ENCODE measurements at regions not wholly inside any gene's neighbourhood (a gene's known extent, or its start where the extent isn't known, plus 50 kb on each side); places are given as distances from the start of the nearest gene placed in this dataset.
A peak's percentile ranks its signal among the peaks of the same experiment; 100 is the strongest.
"Not testable (repeated sequence)": the region's sequence is repeated elsewhere in the genome, so short reads cannot be mapped to it uniquely, and the experiment has no call there.

DNA sequence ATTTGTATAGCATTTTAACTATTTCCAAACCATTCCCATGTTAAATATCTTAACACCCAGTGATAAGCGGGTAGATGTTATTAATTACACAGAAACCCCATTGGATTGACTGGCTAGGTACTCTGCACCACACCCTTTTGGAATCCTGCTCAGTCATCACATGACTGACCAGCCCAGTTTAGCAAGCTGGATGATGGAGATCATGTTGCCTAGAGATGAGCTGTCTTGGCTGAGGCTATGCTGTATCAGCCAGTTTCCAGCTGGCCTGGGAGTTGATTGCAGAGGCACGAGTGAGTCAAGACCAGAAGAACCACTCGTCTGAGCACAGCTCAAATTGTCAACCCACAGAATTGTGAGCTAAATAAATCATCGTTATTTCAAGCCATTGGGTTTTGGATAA, 124.6 kb downstream of the ZNF621 start:
- DNase-seq = no peak

- no peak for DNase-seq
Measured at GRCh38 chr3:40652072-40652471, 127.3 kb downstream of the ZNF621 start.

- DNase-seq = no peak
Measured at GRCh38 chr3:40653001-40653400, 128.2 kb downstream of the ZNF621 start.

GRCh38 chr3:40653878-40654277, 129.1 kb downstream of the ZNF621 start:
- DNase-seq = no peak

- no peak for DNase-seq
Measured at GRCh38 chr3:40655551-40655950, 130.8 kb downstream of the ZNF621 start.

DNA sequence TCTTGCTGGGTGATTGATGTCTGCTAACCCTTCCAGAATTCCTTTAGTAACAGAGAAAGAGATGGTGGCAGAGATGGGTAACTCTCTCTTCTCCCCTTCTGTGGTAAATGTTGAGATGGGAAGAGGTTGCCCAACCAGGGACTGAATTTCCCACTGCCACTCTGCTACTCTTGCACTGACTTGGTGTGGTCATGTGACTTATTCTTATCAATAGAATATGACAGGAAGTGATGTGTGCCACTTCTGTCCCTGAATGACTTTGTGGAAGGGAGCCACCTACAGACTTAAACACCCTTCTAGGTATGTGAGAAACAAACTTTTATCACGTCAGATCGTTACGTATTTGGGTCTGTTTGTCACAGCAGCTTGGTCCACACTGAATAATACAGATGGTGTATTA, 132.9 kb downstream of the ZNF621 start:
- no peak for DNase-seq

DNA sequence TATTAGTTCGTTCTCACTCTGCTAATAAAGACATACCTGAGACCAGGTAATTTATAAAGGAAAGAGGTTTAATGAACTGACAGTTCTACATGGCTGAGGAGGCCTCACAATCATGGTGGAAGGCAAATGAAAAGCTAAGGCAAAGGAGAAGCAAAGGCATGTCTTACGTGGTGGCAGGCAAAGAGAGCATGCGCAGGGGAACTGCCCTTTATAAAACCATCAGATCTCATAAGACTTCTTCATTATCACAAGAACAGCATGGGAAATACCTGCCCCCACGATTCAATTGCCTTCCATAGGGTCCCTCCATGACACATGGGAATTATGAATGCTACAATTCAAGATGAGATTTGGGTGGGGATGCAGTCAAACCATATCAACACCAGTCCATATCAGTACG, 133.5 kb downstream of the ZNF621 start:
- no peak for DNase-seq

DNA sequence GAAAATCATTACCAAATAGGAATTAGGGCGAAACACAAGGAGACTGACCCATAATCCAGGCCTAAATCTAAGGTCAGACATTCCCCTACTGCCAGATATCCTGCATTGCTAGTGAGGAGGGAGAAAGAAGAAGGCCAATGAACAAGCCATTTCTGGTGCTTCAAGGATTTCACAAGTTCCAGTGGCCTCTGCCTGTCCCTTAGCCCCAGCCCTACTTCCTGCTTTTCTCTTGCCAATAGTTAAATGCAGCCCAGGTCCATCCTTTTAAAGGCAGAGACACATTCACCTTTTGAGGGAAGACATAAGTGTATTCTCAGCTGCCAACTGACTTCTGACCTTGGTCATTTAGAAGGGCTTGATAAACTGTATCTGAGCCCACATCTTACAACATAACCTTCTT, 135.8 kb downstream of the ZNF621 start:
- DNase-seq = peak; percentile 43

- DNase-seq = peak; percentile 35
Measured at GRCh38 chr3:40661284-40661683, 136.5 kb downstream of the ZNF621 start.

- no peak for DNase-seq
Measured at GRCh38 chr3:40663280-40663679, 138.5 kb downstream of the ZNF621 start.

DNA sequence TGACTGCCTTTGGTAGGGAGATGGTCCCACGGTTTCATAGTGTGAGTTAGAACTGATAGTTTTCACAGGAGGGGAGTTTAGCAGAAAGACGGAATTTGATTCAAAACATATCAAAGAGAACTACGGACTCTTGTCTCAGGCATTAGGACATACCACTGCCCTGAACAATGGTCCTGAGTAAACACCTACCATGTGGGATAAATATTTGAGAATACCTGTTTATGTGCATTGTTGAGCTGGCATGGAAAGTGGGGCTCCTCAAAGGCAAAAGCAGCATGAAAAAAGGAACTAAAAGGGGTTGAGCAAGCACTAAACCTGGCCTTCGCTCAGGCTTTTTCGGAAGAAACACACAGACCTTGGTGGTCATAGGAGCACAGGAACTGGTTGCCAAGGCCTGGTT, 144.4 kb downstream of the ZNF621 start:
- no peak for DNase-seq

DNA sequence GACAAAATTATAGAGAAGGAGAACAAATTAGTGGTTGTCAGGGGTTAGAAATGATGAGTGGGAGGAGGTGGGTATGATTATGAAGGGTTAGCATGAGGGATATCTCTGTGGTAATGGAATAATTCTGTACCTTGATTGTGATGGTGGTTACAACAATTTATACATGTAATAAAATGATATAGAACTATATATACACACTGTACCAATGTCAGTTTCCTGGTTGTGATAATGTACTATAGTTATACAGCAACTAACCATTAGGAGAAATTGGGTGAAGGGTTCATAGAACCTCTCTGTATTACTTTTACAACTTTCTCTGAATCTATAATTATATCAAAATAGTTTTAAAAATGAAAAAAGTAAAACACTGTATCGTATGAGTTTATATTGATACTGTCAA, 148.1 kb downstream of the ZNF621 start:
- no peak for DNase-seq

DNA sequence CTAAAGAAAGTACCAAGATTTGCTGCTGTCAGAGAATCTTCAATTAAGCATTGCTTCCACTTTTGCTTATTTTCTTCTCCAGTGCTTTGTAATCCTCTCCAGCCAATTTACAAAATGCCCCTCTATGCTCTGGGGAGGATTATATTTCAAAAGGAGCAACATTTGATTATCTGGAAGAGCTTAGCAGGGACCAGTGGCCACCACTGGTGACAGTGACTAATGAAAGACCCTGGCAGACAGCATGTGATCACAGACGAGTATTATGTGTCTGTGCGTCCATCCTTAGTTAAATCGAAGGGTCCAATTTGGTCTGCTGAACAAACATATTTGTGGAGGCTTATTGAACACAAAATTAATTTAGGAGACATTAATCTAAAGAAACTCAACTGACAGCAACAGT, 152.6 kb downstream of the ZNF621 start:
- DNase-seq = no peak

DNA sequence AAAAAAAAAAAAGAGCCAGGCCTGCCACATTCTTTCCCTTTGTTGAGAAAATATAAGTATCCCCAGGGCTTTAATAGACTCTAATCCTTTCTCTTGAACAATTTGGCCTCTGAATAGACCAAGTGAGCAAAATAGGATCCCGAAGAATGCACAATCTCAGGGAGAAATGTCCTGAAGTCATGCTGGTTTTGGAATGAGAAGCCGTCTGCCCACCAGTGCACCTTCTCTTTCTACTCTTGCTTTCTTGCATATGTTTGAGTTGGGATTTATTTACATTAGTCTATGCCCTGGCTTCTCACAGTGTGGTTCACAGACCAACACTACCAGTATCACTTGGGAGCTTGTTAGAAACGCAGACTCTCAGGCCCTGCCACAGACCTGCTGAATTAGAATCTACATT, 153.0 kb downstream of the ZNF621 start:
- no peak for DNase-seq

- peak; percentile 13 for DNase-seq
Measured at GRCh38 chr3:40679290-40679689, 154.5 kb downstream of the ZNF621 start.

- DNase-seq = peak; percentile 34
Measured at GRCh38 chr3:40680685-40681657, 156.2 kb downstream of the ZNF621 start.

GRCh38 chr3:40681658-40682055, 156.9 kb downstream of the ZNF621 start:
- DNase-seq = peak; percentile 70

GRCh38 chr3:40689837-40690236, 165.1 kb downstream of the ZNF621 start:
- no peak for DNase-seq

GRCh38 chr3:40690749-40691451, 166.1 kb downstream of the ZNF621 start:
- DNase-seq = peak; percentile 52

- DNase-seq = peak; percentile 13
Measured at GRCh38 chr3:40691452-40691861, 166.7 kb downstream of the ZNF621 start.

DNA sequence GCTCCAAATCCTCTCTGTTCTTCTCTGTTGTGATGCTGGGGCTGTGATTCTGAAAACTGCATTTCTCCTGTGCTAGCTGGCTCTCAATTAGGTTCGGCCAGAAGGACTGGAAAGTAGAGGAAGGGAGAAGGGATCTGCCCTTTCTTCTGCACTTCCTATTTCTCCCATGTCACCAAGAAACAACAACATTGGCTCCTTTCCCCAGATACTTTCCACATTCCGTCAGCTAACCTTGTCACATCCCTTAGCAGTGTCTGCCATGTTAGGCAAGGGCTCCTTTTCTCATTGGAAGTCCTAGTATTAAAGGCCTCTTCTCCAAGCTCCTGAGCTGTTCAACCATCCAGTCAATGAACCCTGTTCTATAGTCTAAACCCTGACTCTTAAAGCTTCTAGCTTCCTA, 171.1 kb downstream of the ZNF621 start:
- no peak for DNase-seq

- not testable (repeated sequence) for DNase-seq
Measured at GRCh38 chr3:40698611-40699010, 173.9 kb downstream of the ZNF621 start.

GRCh38 chr3:40701016-40701588, 176.3 kb downstream of the ZNF621 start:
- DNase-seq = no peak

DNA sequence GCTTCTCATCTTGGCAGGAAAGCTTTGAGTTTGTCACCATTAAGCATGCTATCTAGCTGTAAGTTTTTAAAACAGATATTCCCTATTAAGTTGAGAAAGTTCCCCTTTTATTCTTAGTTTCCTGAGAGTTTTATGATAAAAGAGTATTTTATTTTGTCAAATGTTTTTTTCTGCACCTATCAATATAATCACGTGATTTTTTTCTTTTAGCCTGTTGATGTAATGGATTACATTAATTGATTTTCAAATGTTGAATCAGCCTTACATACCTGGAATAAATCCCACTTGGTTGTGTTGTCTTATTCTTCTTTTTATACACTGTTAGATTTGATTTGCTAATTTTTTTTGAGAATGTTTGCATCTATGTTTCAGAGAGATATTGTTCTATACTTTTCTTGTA, 179.5 kb downstream of the ZNF621 start:
- no peak for DNase-seq
